ENCODE measurements at regions not wholly inside any gene's neighbourhood (a gene's known extent, or its start where the extent isn't known, plus 50 kb on each side); places are given as distances from the start of the nearest gene placed in this dataset.

- DNase-seq = no peak
These were observed 490.0 kb downstream of the SH2D4B start for GRCh38 chr10:81027706-81028105.

GRCh38 chr10:81031774-81032173, 494.1 kb downstream of the SH2D4B start:
- no peak for DNase-seq

GRCh38 chr10:81034383-81034782, 496.7 kb downstream of the SH2D4B start:
- no peak for DNase-seq

GRCh38 chr10:81036257-81036656, 498.6 kb downstream of the SH2D4B start:
- DNase-seq = no peak

GRCh38 chr10:81040031-81040430, 502.3 kb downstream of the SH2D4B start:
- DNase-seq = no peak

- DNase-seq = no peak
These were observed 503.2 kb downstream of the SH2D4B start for GRCh38 chr10:81040940-81041339.

- no peak for DNase-seq
These were observed 504.9 kb downstream of the SH2D4B start for GRCh38 chr10:81042647-81043046.

- no peak for DNase-seq
These were observed 527.8 kb downstream of the SH2D4B start for GRCh38 chr10:81065474-81065873.

- DNase-seq = no peak
These were observed 530.8 kb downstream of the SH2D4B start for GRCh38 chr10:81068460-81068859.

GRCh38 chr10:81071087-81071796, 533.5 kb downstream of the SH2D4B start:
- no peak for DNase-seq

- no peak for DNase-seq
These were observed 535.5 kb downstream of the SH2D4B start for GRCh38 chr10:81073155-81073554.

- DNase-seq = no peak
These were observed 544.4 kb downstream of the SH2D4B start for GRCh38 chr10:81081887-81082620.

- no peak for DNase-seq
These were observed 545.1 kb downstream of the SH2D4B start for GRCh38 chr10:81082621-81083376.

- no peak for DNase-seq
These were observed 555.4 kb downstream of the SH2D4B start for GRCh38 chr10:81093056-81093455.

- no peak for DNase-seq
These were observed 557.5 kb downstream of the SH2D4B start for GRCh38 chr10:81095238-81095637.

- DNase-seq = no peak
These were observed 558.9 kb downstream of the SH2D4B start for GRCh38 chr10:81096558-81096957.

- DNase-seq = no peak
These were observed 563.4 kb downstream of the SH2D4B start for GRCh38 chr10:81101062-81101461.

GRCh38 chr10:81104494-81104893, 566.8 kb downstream of the SH2D4B start:
- no peak for DNase-seq

- no peak for DNase-seq
These were observed 571.0 kb downstream of the SH2D4B start for GRCh38 chr10:81108516-81109199.

- DNase-seq = no peak
These were observed 571.6 kb downstream of the SH2D4B start for GRCh38 chr10:81109200-81109752.

- DNase-seq = no peak
These were observed 578.5 kb downstream of the SH2D4B start for GRCh38 chr10:81116201-81116600.

- DNase-seq = no peak
These were observed 579.3 kb downstream of the SH2D4B start for GRCh38 chr10:81116990-81117389.

- DNase-seq = no peak
These were observed 590.2 kb downstream of the SH2D4B start for GRCh38 chr10:81127931-81128330.
